ENCODE measurements at regions not wholly inside any gene's neighbourhood (a gene's known extent, or its start where the extent isn't known, plus 50 kb on each side); places are given as distances from the start of the nearest gene placed in this dataset.
A peak's percentile ranks its signal among the peaks of the same experiment; 100 is the strongest.

DNA sequence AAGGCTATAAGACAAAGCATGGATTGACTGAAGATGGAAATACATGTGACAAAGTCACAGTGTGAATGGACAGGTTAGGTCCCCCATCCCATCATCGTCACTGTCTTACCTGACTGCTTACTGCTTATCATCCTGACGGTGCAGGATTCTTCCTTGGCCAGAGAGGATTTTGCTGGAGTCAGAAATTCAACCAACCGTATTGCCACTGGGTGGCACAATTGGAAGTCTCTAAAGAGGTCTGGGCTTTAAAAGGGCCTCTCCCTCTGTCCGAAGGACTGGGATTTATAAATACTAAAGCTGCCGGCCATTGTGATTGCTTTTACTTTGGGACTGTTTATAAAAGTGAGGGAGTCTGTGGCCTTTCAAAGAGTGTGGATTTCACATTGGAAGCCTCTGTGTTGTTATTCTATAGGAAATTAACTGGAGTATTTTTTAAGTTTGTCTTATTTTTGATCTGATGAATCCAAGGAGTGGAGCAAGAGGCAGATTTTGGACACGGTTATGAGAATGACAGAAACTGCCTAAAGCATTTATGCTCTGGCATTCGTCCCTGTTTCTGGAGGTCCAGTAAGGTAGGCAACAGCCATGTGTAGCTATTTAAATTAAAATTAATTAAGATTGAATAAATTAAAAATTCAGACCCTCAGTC, 113.3 kb upstream of the CREB5 start:
- TF ChIP-seq CTCF (IDR thresholded peaks at IDR 0.05) (peak; percentile 69), EZH2phosphoT487 (IDR thresholded peaks at IDR 0.05) (no peak), EZH2 (IDR thresholded peaks at IDR 0.05) (no peak)

All from neural progenitor cell (in vitro differentiated cells).